Vagina (tissue), 2 donors: ENCODE measurements at regions not wholly inside any gene's neighbourhood (a gene's known extent, or its start where the extent isn't known, plus 50 kb on each side); places are given as distances from the start of the nearest gene placed in this dataset.

Experiments used
- DNase-seq, 2 donors: peaks; one replicate each; pipeline ENCODE4 v3.0.0-alpha.2; 2017; ENCODE audit errors: extremely low spot score in 2 of 2
- H3K27ac ChIP-seq: fragments of 200-600 bp; sonication (generic); one replicate; pipeline ENCODE4 v1.5.1; 2019
- H3K27me3 ChIP-seq: fragments of 200-600 bp; sonication (generic); one replicate; pipeline ENCODE4 v1.5.1; 2019
- H3K36me3 ChIP-seq, 2 donors: fragments of 200-600 bp; sonication (generic); one replicate each; pipeline ENCODE4 v1.5.1; 2017 to 2019
- H3K4me1 ChIP-seq: fragments of 200-600 bp; sonication (generic); one replicate; pipeline ENCODE4 v1.5.1; 2019
- H3K4me3 ChIP-seq, 2 donors: fragments of 200-600 bp; sonication (generic); 1 replicate in 1 of 2; 2 replicates in 1 of 2; pipeline ENCODE4 v1.5.1; 2016 to 2019
- H3K9me3 ChIP-seq: fragments of 200-600 bp; sonication (generic); one replicate; pipeline ENCODE4 v1.5.1; 2019
- CTCF ChIP-seq, 3 experiments: fragments of 450-650 bp in 2 of 3; fragments of 200-600 bp in 1 of 3; sonication (generic) in 1 of 3; IDR thresholded peaks; one replicate each; pipeline ENCODE4 v1.5.1; 2017 to 2019; ENCODE audit warnings: antibody characterized with exemption in 3 of 3, mild to moderate bottlenecking in 2 of 3, moderate library complexity in 2 of 3
- POLR2A ChIP-seq, 2 donors: fragments of 450-650 bp; IDR thresholded peaks; one replicate each; pipeline ENCODE4 v1.6.1; 2017; ENCODE audit warnings: antibody characterized with exemption in 2 of 2, mild to moderate bottlenecking in 2 of 2, moderate library complexity in 2 of 2
- POLR2AphosphoS5 ChIP-seq, 2 donors: sonication (generic); formaldehyde crosslinking; IDR thresholded peaks; one replicate each; pipeline ENCODE4 v1.9.0; 2017; ENCODE audit warnings: antibody characterized with exemption in 2 of 2, mild to moderate bottlenecking in 2 of 2, low read depth in 1 of 2; ENCODE audit not compliant: insufficient read depth in 1 of 2
- intact Hi-C: fragments of 100-400 bp; cut with DNase I; formaldehyde crosslinking; loops from one replicate; pipeline ENCODE4 v1.15.1; 2023

DNA sequence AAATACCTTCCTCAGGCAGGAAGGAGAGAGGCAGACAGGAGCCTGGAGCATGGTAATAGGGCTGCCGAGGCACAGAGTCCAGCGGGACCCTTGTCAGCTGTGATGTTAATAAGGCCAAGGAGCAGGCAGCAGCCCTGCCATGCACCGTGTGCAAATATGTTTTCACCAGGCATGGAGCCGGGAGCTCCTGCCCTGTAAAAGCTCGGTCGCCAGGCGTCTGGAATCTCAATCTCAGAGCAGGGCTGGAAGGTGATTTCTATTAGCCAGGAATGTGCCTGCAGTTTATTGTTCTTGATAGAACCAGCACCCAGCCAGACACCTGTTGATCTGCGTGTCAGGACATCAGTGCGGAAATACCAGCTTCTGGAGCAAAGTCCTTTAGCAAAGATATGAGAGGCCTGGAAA lies 469.8 kb downstream of the GLRX3 start:
- Histone ChIP-seq H3K4me3 (no peak overlapping the region), H3K27me3 (no peaks in the 10 kb centered on the region), H3K27ac (no peak overlapping the region), H3K36me3 (no peaks in the 10 kb centered on the region), H3K4me1 (no peaks in the 10 kb centered on the region), H3K9me3 (no peaks in the 10 kb centered on the region)
- DNase-seq, result no peak
- TF ChIP-seq CTCF (IDR thresholded peaks at IDR 0.05) (no peak), POLR2A (IDR thresholded peaks at IDR 0.05) (no peak), POLR2AphosphoS5 (IDR thresholded peaks at IDR 0.05; ENCODE audit: insufficient read depth in 1 of 2, low read depth in 1 of 2) (no peak)
- intact Hi-C loops, result no loop called here

- DNase-seq, result no peak
- Histone ChIP-seq H3K9me3 (no peaks in the 10 kb centered on the region), H3K27me3 (no peaks in the 10 kb centered on the region), H3K4me1 (no peaks in the 10 kb centered on the region), H3K27ac (no peak overlapping the region), H3K36me3 (no peaks in the 10 kb centered on the region), H3K4me3 (no peak overlapping the region)
- TF ChIP-seq CTCF (IDR thresholded peaks at IDR 0.05), result no peak
- no peak for TF ChIP-seq POLR2A (IDR thresholded peaks at IDR 0.05)
- TF ChIP-seq POLR2AphosphoS5 (IDR thresholded peaks at IDR 0.05; ENCODE audit: insufficient read depth in 1 of 2, low read depth in 1 of 2), result no peak
- intact Hi-C loops, result no loop called here
Measured at GRCh38 chr10:130607366-130607765, 471.2 kb downstream of the GLRX3 start.

GRCh38 chr10:130611239-130611638 lies 475.0 kb downstream of the GLRX3 start:
- intact Hi-C loops, result no loop called here
- DNase-seq, result no peak
- no peak overlapping the region for H3K4me3 ChIP-seq
- no peak for TF ChIP-seq CTCF (IDR thresholded peaks at IDR 0.05)
- no peak for TF ChIP-seq POLR2AphosphoS5 (IDR thresholded peaks at IDR 0.05; ENCODE audit: insufficient read depth in 1 of 2, low read depth in 1 of 2)
- TF ChIP-seq POLR2A (IDR thresholded peaks at IDR 0.05), result no peak
- no peaks in the 10 kb centered on the region for H3K9me3 ChIP-seq
- no peaks in the 10 kb centered on the region for H3K27me3 ChIP-seq
- no peaks in the 10 kb centered on the region for H3K36me3 ChIP-seq
- no peak overlapping the region for H3K27ac ChIP-seq
- no peaks in the 10 kb centered on the region for H3K4me1 ChIP-seq

DNA sequence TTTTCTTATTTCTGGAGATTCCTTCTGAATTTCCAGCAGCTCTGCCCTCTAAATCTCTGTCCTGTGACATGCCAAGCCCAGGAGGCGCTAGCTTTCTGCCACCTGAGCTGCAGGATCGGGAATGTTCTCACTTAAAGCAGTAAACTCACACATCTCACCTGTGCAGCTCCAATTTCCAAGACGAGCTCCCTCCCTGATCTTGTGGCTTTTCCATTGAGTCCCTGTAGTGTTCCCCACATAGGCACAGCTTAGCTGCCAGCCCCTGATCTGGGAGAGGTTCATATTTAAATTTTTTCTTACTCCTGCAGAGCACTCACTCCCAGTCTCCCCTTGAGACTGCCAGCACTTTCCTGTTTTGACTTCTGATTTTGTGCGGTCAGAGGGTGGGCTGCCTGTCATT lies 479.3 kb downstream of the GLRX3 start:
- no peak for DNase-seq
- Histone ChIP-seq H3K27ac (no peak overlapping the region), H3K27me3 (no peaks in the 10 kb centered on the region), H3K36me3 (no peaks in the 10 kb centered on the region), H3K4me3 (no peak overlapping the region), H3K9me3 (no peaks in the 10 kb centered on the region), H3K4me1 (no peaks in the 10 kb centered on the region)
- TF ChIP-seq CTCF (IDR thresholded peaks at IDR 0.05) (no peak), POLR2AphosphoS5 (IDR thresholded peaks at IDR 0.05; ENCODE audit: insufficient read depth in 1 of 2, low read depth in 1 of 2) (no peak), POLR2A (IDR thresholded peaks at IDR 0.05) (no peak)
- intact Hi-C loops, result no loop called here

DNA sequence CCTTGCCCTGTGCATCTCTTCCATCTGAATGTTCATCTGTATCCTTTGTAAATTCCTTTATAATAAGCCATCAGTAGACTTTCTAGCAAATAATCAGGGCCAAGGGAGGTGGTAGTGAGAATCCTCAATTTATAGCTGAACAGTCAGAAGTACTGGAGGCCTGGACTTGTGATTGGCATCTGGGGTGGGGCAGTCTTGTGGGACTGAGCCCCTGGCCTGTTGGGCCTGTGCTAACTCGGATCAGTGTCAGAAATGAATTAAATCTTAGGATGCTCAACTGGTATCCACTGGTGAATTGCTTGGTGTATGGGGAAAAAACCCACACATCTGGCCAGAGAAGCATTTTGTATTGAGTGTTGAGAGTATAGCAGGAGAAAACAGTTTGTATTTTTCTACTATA lies 481.8 kb downstream of the GLRX3 start:
- Histone ChIP-seq H3K4me1 (no peaks in the 10 kb centered on the region), H3K27me3 (no peaks in the 10 kb centered on the region), H3K36me3 (no peaks in the 10 kb centered on the region), H3K9me3 (no peaks in the 10 kb centered on the region), H3K27ac (no peak overlapping the region), H3K4me3 (no peak overlapping the region)
- no peak for TF ChIP-seq POLR2AphosphoS5 (IDR thresholded peaks at IDR 0.05; ENCODE audit: insufficient read depth in 1 of 2, low read depth in 1 of 2)
- TF ChIP-seq POLR2A (IDR thresholded peaks at IDR 0.05), result no peak
- no peak for TF ChIP-seq CTCF (IDR thresholded peaks at IDR 0.05)
- DNase-seq, result no peak
- intact Hi-C loops, result no loop called here
